Thyroid gland (tissue), 4 donors: ENCODE measurements at regions not wholly inside any gene's neighbourhood (a gene's known extent, or its start where the extent isn't known, plus 50 kb on each side); places are given as distances from the start of the nearest gene placed in this dataset.

Experiments
- CTCF ChIP-seq, 6 experiments: fragments of 200-600 bp in 3 of 6; fragments of 450-650 bp in 3 of 6; sonication (generic) in 3 of 6; IDR thresholded peaks; one replicate each; pipeline ENCODE4 v1.5.1; 2016 to 2019; ENCODE audit warnings: antibody characterized with exemption in 6 of 6, mild to moderate bottlenecking in 2 of 6, inconsistent platforms in 1 of 6, moderate library complexity in 1 of 6
- POLR2A ChIP-seq, 2 donors: fragments of 450-650 bp; IDR thresholded peaks; one replicate each; pipeline ENCODE4 v1.6.1; 2017; ENCODE audit warnings: antibody characterized with exemption in 2 of 2, mild to moderate bottlenecking in 2 of 2, moderate library complexity in 1 of 2

DNA sequence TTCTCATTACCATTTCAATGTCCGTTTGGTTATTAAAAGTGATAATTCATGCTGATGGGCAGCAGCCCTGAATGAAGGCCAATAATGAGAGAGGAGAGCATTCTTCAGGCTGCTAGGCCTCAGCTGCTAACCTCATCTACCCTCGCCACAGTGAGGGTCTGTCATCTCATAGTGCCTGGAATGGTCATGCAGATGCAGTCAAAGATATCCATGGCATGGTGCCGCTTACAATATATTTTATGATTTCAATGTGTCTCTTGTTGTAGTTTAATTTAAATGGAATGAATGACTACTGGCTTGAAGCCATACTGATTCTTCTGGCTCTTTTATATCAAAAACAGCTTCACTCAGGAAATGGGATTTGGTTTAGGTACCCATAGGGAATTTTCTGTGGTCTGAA, 126.9 kb downstream of the SLC16A9 start:
- TF ChIP-seq CTCF (IDR thresholded peaks at IDR 0.05) (no peak), POLR2A (IDR thresholded peaks at IDR 0.05) (no peak)
